A673 (cell line): ENCODE measurements at regions not wholly inside any gene's neighbourhood (a gene's known extent, or its start where the extent isn't known, plus 50 kb on each side); places are given as distances from the start of the nearest gene placed in this dataset.

Experiments
- BruUV-seq: library from RNA; stranded (reverse); fragments of 400-500 nt; replicated peaks from 2 replicates; lab custom pipeline; 2021; lab: Mats Ljungman, UMichigan
- CTCF ChIA-PET: fragments of 300-600 bp; sonication (Branson Sonifier 250); formaldehyde crosslinking; loops from one replicate; lab custom pipeline; 2022; ENCODE audit warnings: antibody characterized with exemption; lab: Charles Lee
- POLR2A ChIA-PET: fragments of 300-600 bp; sonication (Branson Sonifier 250); formaldehyde crosslinking; loops from one replicate; lab custom pipeline; 2022; ENCODE audit warnings: antibody characterized with exemption; ENCODE audit not compliant: low non-redundant PET; lab: Charles Lee
- DNase-seq: peaks from one replicate; pipeline ENCODE4 v3.0.0-alpha.2; 2015; ENCODE audit warnings: low spot score
- H3K27ac ChIP-seq: fragments of 200-600 bp; sonication (generic); 2 replicates; pipeline ENCODE4 v1.5.1; 2016; ENCODE audit warnings: mixed run types, low read depth, mild to moderate bottlenecking, mixed read lengths, antibody characterized with exemption, low read length; ENCODE audit not compliant: poor library complexity, severe bottlenecking
- H3K27me3 ChIP-seq: fragments of 200-600 bp; sonication (generic); replicated peaks from 2 replicates; pipeline ENCODE4 v1.6.1; 2017; ENCODE audit warnings: mixed run types, low read depth, mild to moderate bottlenecking, mixed read lengths, antibody characterized with exemption, low read length; ENCODE audit not compliant: insufficient read depth, poor library complexity
- H3K36me3 ChIP-seq: fragments of 200-600 bp; sonication (generic); 2 replicates; pipeline ENCODE4 v1.6.1; 2016; ENCODE audit warnings: mixed run types, mild to moderate bottlenecking, mixed read lengths, antibody characterized with exemption, low read length; ENCODE audit not compliant: insufficient read depth, poor library complexity, severe bottlenecking
- H3K4me1 ChIP-seq: fragments of 200-600 bp; sonication (generic); 2 replicates; pipeline ENCODE4 v1.6.1; 2017; ENCODE audit warnings: mixed run types, mild to moderate bottlenecking, mixed read lengths, antibody characterized with exemption, low read length; ENCODE audit not compliant: insufficient read depth, poor library complexity, severe bottlenecking
- H3K4me3 ChIP-seq: fragments of 200-600 bp; sonication (generic); 2 replicates; pipeline ENCODE4 v1.5.1; 2016; ENCODE audit warnings: low read depth, mixed run types, mild to moderate bottlenecking, mixed read lengths, low read length; ENCODE audit not compliant: poor library complexity, severe bottlenecking
- H3K9me3 ChIP-seq: fragments of 200-600 bp; sonication (generic); 2 replicates; pipeline ENCODE4 v1.6.1; 2016; ENCODE audit warnings: mixed run types, low read depth, mild to moderate bottlenecking, mixed read lengths, antibody characterized with exemption, low read length; ENCODE audit not compliant: poor library complexity, severe bottlenecking
- CTCF ChIP-seq: fragments of 300-800, 200-600 bp; sonication (generic); conservative IDR thresholded peaks from 2 replicates; pipeline ENCODE4 v1.5.1; 2017; ENCODE audit warnings: low read depth, mild to moderate bottlenecking, antibody characterized with exemption, low read length, moderate library complexity, mixed read lengths
- EZH2 ChIP-seq: fragments of 200-600 bp; sonication (generic); IDR thresholded peaks from 2 replicates; pipeline ENCODE4 v1.6.1; 2017; ENCODE audit warnings: borderline replicate concordance, low read depth, mild to moderate bottlenecking, mixed read lengths, antibody characterized with exemption, low read length; ENCODE audit not compliant: poor library complexity, severe bottlenecking
- intact Hi-C: fragments of 100-400 bp; cut with micrococcal nuclease; formaldehyde crosslinking; loops from one replicate; pipeline ENCODE4 v1.10.0; 2022; ENCODE audit not compliant: unreplicated experiment

GRCh38 chr10:31125789-31126188 lies 94.1 kb upstream of the ZNF438 start:
- CTCF ChIA-PET: no interaction called here
- intact Hi-C loops: no loop called here

GRCh38 chr10:31126593-31126992 lies 94.9 kb upstream of the ZNF438 start:
- no peaks in the 10 kb centered on the region for H3K9me3 ChIP-seq
- TF ChIP-seq EZH2 (no peak), CTCF (no peak)
- no peak for DNase-seq
- no peaks in the 10 kb centered on the region for H3K36me3 ChIP-seq
- H3K27me3 ChIP-seq: no peaks in the 10 kb centered on the region
- no peak overlapping the region for H3K4me3 ChIP-seq
- H3K27ac ChIP-seq: no peak overlapping the region
- H3K4me1 ChIP-seq: peaks cover 24% of the 10 kb centered on the region
- POLR2A ChIA-PET: no interaction called here
- no TSS peak for BruUV-seq
- intact Hi-C loops: no loop called here
- CTCF ChIA-PET: no interaction called here

More at GRCh38 chr10:31125789-31126188, 94.1 kb upstream of the ZNF438 start:
- POLR2A ChIA-PET: no interaction called here
- Histone ChIP-seq H3K9me3 (no peaks in the 10 kb centered on the region), H3K4me1 (peaks cover 24% of the 10 kb centered on the region), H3K27ac (no peak overlapping the region), H3K27me3 (no peaks in the 10 kb centered on the region), H3K36me3 (no peaks in the 10 kb centered on the region), H3K4me3 (no peak overlapping the region)
- DNase-seq: no peak
- TF ChIP-seq CTCF (no peak), EZH2 (no peak)
- BruUV-seq: no TSS peak

- DNase-seq: no peak
- BruUV-seq: no TSS peak
- POLR2A ChIA-PET: no interaction called here
- no peaks in the 10 kb centered on the region for H3K36me3 ChIP-seq
- H3K9me3 ChIP-seq: no peaks in the 10 kb centered on the region
- no peak overlapping the region for H3K27ac ChIP-seq
- intact Hi-C loops: no loop called here
- H3K4me3 ChIP-seq: no peak overlapping the region
- H3K27me3 ChIP-seq: no peaks in the 10 kb centered on the region
- peaks cover 19% of the 10 kb centered on the region for H3K4me1 ChIP-seq
- CTCF ChIA-PET: no interaction called here
- TF ChIP-seq EZH2 (no peak), CTCF (no peak)
Measured at GRCh38 chr10:31128536-31128935, 96.9 kb upstream of the ZNF438 start.
